BJ (cell line): ENCODE measurements at regions not wholly inside any gene's neighbourhood (a gene's known extent, or its start where the extent isn't known, plus 50 kb on each side); places are given as distances from the start of the nearest gene placed in this dataset.

Experiments
- CTCF ChIA-PET: fragments of 350-600 bp; formaldehyde crosslinking; extraction: SDS; loops from one replicate; lab custom pipeline; 2021; ENCODE audit warnings: antibody characterized with exemption, inconsistent platforms; lab: Yijun Ruan, JAX
- POLR2A ChIA-PET: fragments of 300-600 bp; sonication (Branson Sonifier 250); formaldehyde crosslinking; extraction: SDS; loops from one replicate; lab custom pipeline; 2021; ENCODE audit warnings: antibody characterized with exemption; lab: Charles Lee
- DNase-seq: peaks from one replicate; pipeline ENCODE4 v3.0.0-alpha.2; 2011; ENCODE audit warnings: low read depth
- H3K27me3 ChIP-seq: 2 replicates; pipeline ENCODE4 v1.6.0; 2011; ENCODE audit warnings: low read length; ENCODE audit not compliant: control insufficient read depth, insufficient read depth
- H3K36me3 ChIP-seq: 2 replicates; pipeline ENCODE4 v1.5.1; 2011; ENCODE audit warnings: low read length; ENCODE audit not compliant: control insufficient read depth, insufficient read depth
- H3K4me3 ChIP-seq: 2 replicates; pipeline ENCODE4 v1.5.1; 2011; ENCODE audit warnings: low read depth, mild to moderate bottlenecking, control low read depth, low read length
- TF ChIP-seq, protein P1 (sequence below): IDR thresholded peaks from 2 replicates; pipeline ENCODE4 v1.5.1; 2011; ENCODE audit warnings: low read depth, mild to moderate bottlenecking, control low read depth, inconsistent platforms, low read length, moderate library complexity; ENCODE audit not compliant: insufficient read depth

DNA sequence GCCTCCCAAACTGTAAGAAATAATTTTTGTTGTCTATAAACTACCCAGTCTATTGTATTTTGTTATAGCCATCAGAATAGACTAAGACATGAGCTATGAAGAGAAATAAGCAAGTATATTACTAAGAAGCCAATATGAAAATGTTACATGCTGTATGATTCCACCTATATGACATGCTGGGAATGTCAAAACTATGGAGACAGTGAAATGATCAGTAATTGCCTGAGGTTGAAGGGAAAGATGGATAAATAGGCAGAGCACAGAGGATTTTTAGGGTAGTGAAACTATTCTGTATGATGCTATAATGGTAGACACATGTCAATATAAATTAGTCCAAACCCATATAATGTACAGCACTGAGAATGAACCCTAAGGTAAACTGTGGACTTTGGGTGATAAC is 261.3 kb upstream of the PCDH15 start:
- DNase-seq = no peak
- CTCF ChIA-PET = no interaction called here
- TF ChIP-seq, protein P1, sequence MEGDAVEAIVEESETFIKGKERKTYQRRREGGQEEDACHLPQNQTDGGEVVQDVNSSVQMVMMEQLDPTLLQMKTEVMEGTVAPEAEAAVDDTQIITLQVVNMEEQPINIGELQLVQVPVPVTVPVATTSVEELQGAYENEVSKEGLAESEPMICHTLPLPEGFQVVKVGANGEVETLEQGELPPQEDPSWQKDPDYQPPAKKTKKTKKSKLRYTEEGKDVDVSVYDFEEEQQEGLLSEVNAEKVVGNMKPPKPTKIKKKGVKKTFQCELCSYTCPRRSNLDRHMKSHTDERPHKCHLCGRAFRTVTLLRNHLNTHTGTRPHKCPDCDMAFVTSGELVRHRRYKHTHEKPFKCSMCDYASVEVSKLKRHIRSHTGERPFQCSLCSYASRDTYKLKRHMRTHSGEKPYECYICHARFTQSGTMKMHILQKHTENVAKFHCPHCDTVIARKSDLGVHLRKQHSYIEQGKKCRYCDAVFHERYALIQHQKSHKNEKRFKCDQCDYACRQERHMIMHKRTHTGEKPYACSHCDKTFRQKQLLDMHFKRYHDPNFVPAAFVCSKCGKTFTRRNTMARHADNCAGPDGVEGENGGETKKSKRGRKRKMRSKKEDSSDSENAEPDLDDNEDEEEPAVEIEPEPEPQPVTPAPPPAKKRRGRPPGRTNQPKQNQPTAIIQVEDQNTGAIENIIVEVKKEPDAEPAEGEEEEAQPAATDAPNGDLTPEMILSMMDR = no peak
- Histone ChIP-seq H3K36me3 (no peaks in the 10 kb centered on the region), H3K27me3 (no peaks in the 10 kb centered on the region), H3K4me3 (no peak overlapping the region)
- POLR2A ChIA-PET = no interaction called here

DNA sequence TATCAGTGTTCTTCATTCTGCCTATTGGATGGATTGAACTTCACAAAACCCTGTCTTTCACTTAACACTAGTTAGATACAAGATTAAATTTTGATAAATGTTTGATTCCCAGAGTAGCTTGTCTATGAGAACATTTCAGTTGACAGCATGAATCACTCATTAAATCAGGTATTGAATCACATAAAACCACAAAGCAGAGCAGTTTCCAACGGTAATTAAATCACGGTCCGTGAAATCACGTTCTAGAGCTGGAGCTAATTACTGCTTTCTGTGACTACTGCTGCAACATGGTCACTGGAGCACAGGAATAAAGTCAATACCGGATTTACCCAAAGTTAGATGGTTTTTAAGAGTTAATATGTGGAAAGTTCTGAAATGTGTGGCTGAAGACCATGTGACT is 257.8 kb upstream of the PCDH15 start:
- Histone ChIP-seq H3K36me3 (no peaks in the 10 kb centered on the region), H3K27me3 (no peaks in the 10 kb centered on the region), H3K4me3 (no peak overlapping the region)
- POLR2A ChIA-PET = no interaction called here
- TF ChIP-seq, protein P1 = no peak
- CTCF ChIA-PET = no interaction called here
- DNase-seq = no peak

DNA sequence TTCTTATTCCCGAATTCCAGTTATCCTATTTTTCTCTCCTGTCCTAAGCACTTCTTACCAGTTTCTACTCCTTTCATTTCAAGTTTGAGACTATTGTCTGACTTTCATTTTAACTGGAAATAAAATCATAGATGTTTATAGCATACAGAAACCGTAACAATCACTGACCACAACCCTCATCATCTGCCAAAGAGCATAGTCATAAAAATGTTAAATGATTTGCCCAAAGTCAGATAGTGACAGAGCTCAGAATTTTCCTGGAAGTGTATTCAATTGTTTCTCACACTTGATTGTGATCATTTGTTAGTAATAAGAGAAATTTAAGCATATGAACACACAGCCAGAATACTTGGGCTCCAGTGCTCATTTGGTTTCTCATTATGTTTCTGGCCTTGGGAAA is 250.5 kb upstream of the PCDH15 start:
- no peak for DNase-seq
- TF ChIP-seq, protein P1 = no peak
- H3K36me3 ChIP-seq = no peaks in the 10 kb centered on the region
- POLR2A ChIA-PET = no interaction called here
- CTCF ChIA-PET = no interaction called here
- H3K27me3 ChIP-seq = no peaks in the 10 kb centered on the region
- no peak overlapping the region for H3K4me3 ChIP-seq

DNA sequence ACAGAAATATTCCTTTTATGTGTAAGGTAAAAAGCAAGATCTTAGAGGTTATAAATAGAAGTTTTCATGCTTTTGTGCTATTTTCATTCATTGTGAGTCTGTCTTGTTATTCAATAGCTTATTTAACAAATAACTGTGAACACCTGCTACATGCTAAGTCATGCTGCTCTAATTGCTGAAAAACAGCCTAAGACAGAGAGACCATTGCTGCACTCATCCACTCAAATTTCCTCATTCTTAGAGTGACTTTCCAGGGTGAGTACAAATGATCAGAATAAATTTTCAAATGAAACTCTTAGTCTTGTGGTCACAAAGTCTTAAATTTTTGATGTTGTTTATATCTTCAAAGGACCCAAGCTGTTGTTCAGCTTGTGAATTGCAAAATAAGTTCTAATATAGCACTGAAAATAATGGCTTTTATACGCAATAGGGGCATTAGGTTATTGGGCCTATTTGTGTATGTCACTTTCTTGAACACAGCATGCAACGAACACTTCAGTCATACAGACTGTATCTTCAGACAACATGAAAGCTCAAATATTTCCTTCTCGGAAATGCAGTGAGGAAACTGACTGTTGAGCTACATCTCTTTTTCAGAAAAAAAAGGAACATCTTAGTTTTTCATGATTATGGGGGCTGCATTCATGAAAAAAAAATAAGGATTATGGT is 247.9 kb upstream of the PCDH15 start:
- H3K27me3 ChIP-seq = no peaks in the 10 kb centered on the region
- no peak for DNase-seq
- no peak overlapping the region for H3K4me3 ChIP-seq
- TF ChIP-seq, protein P1 = no peak
- H3K36me3 ChIP-seq = no peaks in the 10 kb centered on the region
- CTCF ChIA-PET = no interaction called here
- POLR2A ChIA-PET = no interaction called here

DNA sequence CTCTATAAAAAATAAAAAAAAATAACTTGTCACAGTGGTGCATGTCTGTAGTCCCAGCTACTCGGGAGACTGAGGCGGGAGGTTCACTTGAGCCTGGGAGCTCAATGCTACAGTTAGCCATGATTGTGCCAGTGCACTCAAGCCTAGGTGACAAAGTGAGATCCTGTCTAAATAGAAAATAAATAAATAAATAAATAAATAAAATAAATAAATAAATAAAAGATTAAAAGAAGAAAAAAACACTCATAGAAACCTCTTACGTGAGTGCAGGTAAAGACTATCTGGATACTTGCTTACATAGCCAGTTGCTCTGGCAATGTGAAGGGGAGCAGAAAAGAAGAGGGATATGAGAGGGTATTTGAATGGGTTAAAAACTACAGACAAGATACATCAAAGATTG is 242.5 kb upstream of the PCDH15 start:
- ChIA-PET CTCF (no interaction called here), POLR2A (no interaction called here)
- DNase-seq = no peak
- no peaks in the 10 kb centered on the region for H3K36me3 ChIP-seq
- H3K4me3 ChIP-seq = no peak overlapping the region
- no peaks in the 10 kb centered on the region for H3K27me3 ChIP-seq
- TF ChIP-seq, protein P1 = no peak
